ENCODE measurements at regions not wholly inside any gene's neighbourhood (a gene's known extent, or its start where the extent isn't known, plus 50 kb on each side); places are given as distances from the start of the nearest gene placed in this dataset.

DNA sequence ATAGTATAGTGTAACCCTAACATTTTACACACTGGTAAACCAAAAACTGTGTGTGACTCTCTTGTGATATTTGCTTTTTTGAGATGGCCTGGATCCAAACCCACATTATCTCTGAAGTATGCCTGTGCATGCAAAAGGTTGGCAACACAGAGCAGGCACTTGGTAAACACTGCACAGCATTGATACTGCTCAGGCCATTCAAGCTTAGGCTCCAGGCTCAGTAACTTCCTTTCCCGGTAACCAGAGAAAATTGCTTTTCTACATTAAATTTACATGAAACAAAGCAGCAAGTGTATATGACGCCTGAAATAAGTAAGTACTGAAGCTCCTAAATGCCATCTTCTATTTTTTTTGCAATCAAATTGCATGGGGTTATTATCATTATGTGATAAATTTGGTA, 205.7 kb downstream of the EPM2A start:
- TF ChIP-seq, protein P1, sequence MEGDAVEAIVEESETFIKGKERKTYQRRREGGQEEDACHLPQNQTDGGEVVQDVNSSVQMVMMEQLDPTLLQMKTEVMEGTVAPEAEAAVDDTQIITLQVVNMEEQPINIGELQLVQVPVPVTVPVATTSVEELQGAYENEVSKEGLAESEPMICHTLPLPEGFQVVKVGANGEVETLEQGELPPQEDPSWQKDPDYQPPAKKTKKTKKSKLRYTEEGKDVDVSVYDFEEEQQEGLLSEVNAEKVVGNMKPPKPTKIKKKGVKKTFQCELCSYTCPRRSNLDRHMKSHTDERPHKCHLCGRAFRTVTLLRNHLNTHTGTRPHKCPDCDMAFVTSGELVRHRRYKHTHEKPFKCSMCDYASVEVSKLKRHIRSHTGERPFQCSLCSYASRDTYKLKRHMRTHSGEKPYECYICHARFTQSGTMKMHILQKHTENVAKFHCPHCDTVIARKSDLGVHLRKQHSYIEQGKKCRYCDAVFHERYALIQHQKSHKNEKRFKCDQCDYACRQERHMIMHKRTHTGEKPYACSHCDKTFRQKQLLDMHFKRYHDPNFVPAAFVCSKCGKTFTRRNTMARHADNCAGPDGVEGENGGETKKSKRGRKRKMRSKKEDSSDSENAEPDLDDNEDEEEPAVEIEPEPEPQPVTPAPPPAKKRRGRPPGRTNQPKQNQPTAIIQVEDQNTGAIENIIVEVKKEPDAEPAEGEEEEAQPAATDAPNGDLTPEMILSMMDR (IDR thresholded peaks at IDR 0.05; ENCODE audit: low read length), result no peak
- TF ChIP-seq EZH2 (optimal IDR thresholded peaks at IDR 0.05; ENCODE audit: low read depth, low read length) (no peak), EZH2phosphoT487 (IDR thresholded peaks at IDR 0.05; ENCODE audit: low read length) (no peak)
